GM23338 (cell line): ENCODE measurements at regions not wholly inside any gene's neighbourhood (a gene's known extent, or its start where the extent isn't known, plus 50 kb on each side); places are given as distances from the start of the nearest gene placed in this dataset.

Source experiments
- EZH2 ChIP-seq: fragments of 200-600 bp; sonication (generic); IDR thresholded peaks from one replicate; pipeline ENCODE4 v1.8.0; 2017; ENCODE audit warnings: antibody characterized with exemption, mild to moderate bottlenecking, low read depth; ENCODE audit not compliant: unreplicated experiment
- TF ChIP-seq, protein P1 (sequence below), 2 experiments: fragments of 200-600 bp in 1 of 2; sonication (generic) in 1 of 2; conservative IDR thresholded peaks; 2 replicates each; pipeline versions ENCODE4 v1.5.1 to v1.6.1; 2016 to 2017; ENCODE audit warnings: antibody characterized with exemption in 2 of 2, low read depth in 2 of 2, mild to moderate bottlenecking in 2 of 2, moderate library complexity in 1 of 2

DNA sequence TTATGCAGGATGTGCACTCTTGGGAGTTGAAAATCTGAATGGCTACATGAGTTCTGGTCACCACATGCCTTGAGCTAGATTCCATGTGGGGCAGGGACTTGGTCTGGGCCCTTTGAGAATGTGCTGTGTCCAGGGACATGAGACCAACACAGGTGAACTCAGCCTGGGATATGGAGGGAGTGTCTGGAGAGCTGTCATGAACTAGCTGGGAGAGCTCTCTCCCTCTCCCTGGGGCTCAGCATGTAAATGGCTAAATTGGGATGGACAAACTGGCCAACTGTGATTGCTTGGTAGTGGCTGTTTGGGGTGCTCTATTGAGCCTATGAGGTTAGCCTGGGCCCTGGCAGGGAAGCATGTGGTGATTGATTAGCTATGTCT is 105.1 kb upstream of the HS6ST1 start:
- no peak for TF ChIP-seq EZH2
- TF ChIP-seq, protein P1, sequence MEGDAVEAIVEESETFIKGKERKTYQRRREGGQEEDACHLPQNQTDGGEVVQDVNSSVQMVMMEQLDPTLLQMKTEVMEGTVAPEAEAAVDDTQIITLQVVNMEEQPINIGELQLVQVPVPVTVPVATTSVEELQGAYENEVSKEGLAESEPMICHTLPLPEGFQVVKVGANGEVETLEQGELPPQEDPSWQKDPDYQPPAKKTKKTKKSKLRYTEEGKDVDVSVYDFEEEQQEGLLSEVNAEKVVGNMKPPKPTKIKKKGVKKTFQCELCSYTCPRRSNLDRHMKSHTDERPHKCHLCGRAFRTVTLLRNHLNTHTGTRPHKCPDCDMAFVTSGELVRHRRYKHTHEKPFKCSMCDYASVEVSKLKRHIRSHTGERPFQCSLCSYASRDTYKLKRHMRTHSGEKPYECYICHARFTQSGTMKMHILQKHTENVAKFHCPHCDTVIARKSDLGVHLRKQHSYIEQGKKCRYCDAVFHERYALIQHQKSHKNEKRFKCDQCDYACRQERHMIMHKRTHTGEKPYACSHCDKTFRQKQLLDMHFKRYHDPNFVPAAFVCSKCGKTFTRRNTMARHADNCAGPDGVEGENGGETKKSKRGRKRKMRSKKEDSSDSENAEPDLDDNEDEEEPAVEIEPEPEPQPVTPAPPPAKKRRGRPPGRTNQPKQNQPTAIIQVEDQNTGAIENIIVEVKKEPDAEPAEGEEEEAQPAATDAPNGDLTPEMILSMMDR (conservative IDR thresholded peaks at IDR 0.05; ENCODE audit: low read depth in 2 of 2): no peak
